H1 (cell line): ENCODE measurements at regions not wholly inside any gene's neighbourhood (a gene's known extent, or its start where the extent isn't known, plus 50 kb on each side); places are given as distances from the start of the nearest gene placed in this dataset.

Experiments
- CTCF ChIA-PET: fragments of 300-600 bp; sonication (Branson Sonifier 250); formaldehyde crosslinking; loops from one replicate; lab custom pipeline; 2021; ENCODE audit not compliant: partially characterized antibody; lab: Charles Lee
- POLR2A ChIA-PET: fragments of 300-600 bp; sonication (Branson Sonifier 250); formaldehyde crosslinking; loops from one replicate; lab custom pipeline; 2021; ENCODE audit warnings: inconsistent platforms; ENCODE audit not compliant: partially characterized antibody; lab: Charles Lee
- DNase-seq, 2 experiments: peaks; one replicate each; pipeline versions ENCODE4 v3.0.0 to v3.0.0-alpha.2; 2010 to 2022; ENCODE audit warnings: low spot score in 2 of 2, low read depth in 1 of 2, mixed read lengths in 1 of 2
- FAIRE-seq: peaks from 2 replicates; lab custom pipeline; 2011; peaks lifted over from hg19 to GRCh38; lab: Jason Lieb, UNC
- H2AFZ ChIP-seq: 2 replicates; pipeline ENCODE4 v1.8.1; 2012; ENCODE audit warnings: low read length, inconsistent platforms
- H2AK5ac ChIP-seq: 2 replicates; pipeline ENCODE4 v1.6.1; 2013; ENCODE audit warnings: low read depth, low read length
- H2BK120ac ChIP-seq: replicated peaks from 2 replicates; pipeline ENCODE3; 2013; ENCODE audit warnings: low read depth, low read length, inconsistent platforms
- H2BK12ac ChIP-seq: 2 replicates; pipeline ENCODE4 v1.6.1; 2013; ENCODE audit warnings: low read depth, low read length
- H2BK15ac ChIP-seq: 2 replicates; pipeline ENCODE4 v1.6.1; 2013; ENCODE audit warnings: low read length
- H2BK20ac ChIP-seq: 2 replicates; pipeline ENCODE4 v1.6.1; 2013; ENCODE audit warnings: low read length
- H2BK5ac ChIP-seq: 2 replicates; pipeline ENCODE4 v1.6.1; 2013; ENCODE audit warnings: low read depth, low read length
- H3K14ac ChIP-seq: 2 replicates; pipeline ENCODE4 v1.6.1; 2013; ENCODE audit warnings: inconsistent platforms; ENCODE audit not compliant: insufficient read length
- H3K18ac ChIP-seq: 2 replicates; pipeline ENCODE4 v1.6.1; 2013; ENCODE audit warnings: low read length; ENCODE audit errors: extremely low read depth
- H3K23ac ChIP-seq: 2 replicates; pipeline ENCODE4 v1.6.1; 2013; ENCODE audit warnings: inconsistent platforms; ENCODE audit not compliant: insufficient read length
- H3K23me2 ChIP-seq: 2 replicates; pipeline ENCODE4 v1.6.1; 2013; ENCODE audit warnings: low read depth, low read length
- H3K27ac ChIP-seq: 2 replicates; pipeline ENCODE4 v1.6.1; 2011; ENCODE audit warnings: low read depth, low read length, inconsistent platforms
- H3K27me3 ChIP-seq, 4 experiments: replicated peaks in 1 of 4; 1 replicate in 1 of 4; 2 replicates in 3 of 4; pipeline versions ENCODE4 v1.6.1 to v1.8.1; 2011 to 2013; ENCODE audit warnings: low read length in 3 of 4, mild to moderate bottlenecking in 3 of 4, inconsistent platforms in 2 of 4, mixed read lengths in 2 of 4, moderate library complexity in 1 of 4; ENCODE audit not compliant: control insufficient read depth in 3 of 4, insufficient read depth in 3 of 4; ENCODE audit errors: extremely low read depth in 1 of 4
- H3K36me3 ChIP-seq, 4 experiments: 2 replicates each; pipeline versions ENCODE4 v1.6.1 to v1.8.1; 2011 to 2013; ENCODE audit warnings: mild to moderate bottlenecking in 4 of 4, low read length in 3 of 4, moderate library complexity in 2 of 4, control low read depth in 1 of 4, inconsistent platforms in 1 of 4; ENCODE audit not compliant: insufficient read depth in 4 of 4, control insufficient read depth in 2 of 4
- H3K4ac ChIP-seq: replicated peaks from 2 replicates; pipeline ENCODE3; 2013; ENCODE audit warnings: low read length, low read depth, mixed read lengths, inconsistent platforms; ENCODE audit not compliant: insufficient read length
- H3K4me1 ChIP-seq, 4 experiments: replicated peaks in 1 of 4; 1 replicate in 1 of 4; 2 replicates in 3 of 4; pipeline versions ENCODE4 v1.6.1 to v1.8.1; 2011 to 2013; ENCODE audit warnings: low read length in 3 of 4, inconsistent platforms in 2 of 4, mixed read lengths in 1 of 4; ENCODE audit not compliant: insufficient read depth in 4 of 4, control insufficient read depth in 3 of 4
- H3K4me2 ChIP-seq, 2 experiments: 2 replicates each; pipeline versions ENCODE4 v1.6.1 to v1.8.1; 2011 to 2013; ENCODE audit warnings: low read depth in 2 of 2, low read length in 2 of 2, control low read depth in 1 of 2, inconsistent platforms in 1 of 2, mild to moderate bottlenecking in 1 of 2; ENCODE audit not compliant: insufficient read depth in 1 of 2
- H3K4me3 ChIP-seq, 4 experiments: fragments of 200-600, 300-600 bp in 1 of 4; sonication (generic), shearing (Covaris generic), sonication (Bioruptor Twin) in 1 of 4; 2 replicates each; pipeline versions ENCODE4 v1.5.1 to v1.8.1; 2011 to 2016; ENCODE audit warnings: low read length in 4 of 4, low read depth in 3 of 4, control low read depth in 2 of 4, inconsistent platforms in 2 of 4, mild to moderate bottlenecking in 2 of 4, mixed read lengths in 1 of 4, moderate library complexity in 1 of 4; ENCODE audit not compliant: insufficient read depth in 2 of 4; ENCODE audit errors: extremely low read depth in 1 of 4
- H3K56ac ChIP-seq: replicated peaks from 2 replicates; pipeline ENCODE3; 2013; ENCODE audit warnings: low read depth, mild to moderate bottlenecking, mixed read lengths, low read length, inconsistent platforms; ENCODE audit not compliant: insufficient read length
- H3K79me1 ChIP-seq: 2 replicates; pipeline ENCODE4 v1.6.1; 2013; ENCODE audit warnings: low read depth, low read length, control low read depth
- H3K79me2 ChIP-seq, 2 experiments: 2 replicates each; pipeline versions ENCODE4 v1.6.1 to v1.8.1; 2012 to 2013; ENCODE audit warnings: low read length in 2 of 2, mild to moderate bottlenecking in 2 of 2, inconsistent platforms in 1 of 2; ENCODE audit not compliant: insufficient read depth in 2 of 2, control insufficient read depth in 1 of 2
- H3K9ac ChIP-seq, 4 experiments: replicated peaks in 1 of 4; 1 replicate in 1 of 4; 2 replicates in 3 of 4; pipeline versions ENCODE4 v1.6.1 to v1.8.1; 2011 to 2013; ENCODE audit warnings: low read depth in 3 of 4, low read length in 3 of 4, control low read depth in 2 of 4, mild to moderate bottlenecking in 2 of 4, moderate library complexity in 2 of 4, inconsistent platforms in 1 of 4; ENCODE audit errors: extremely low read depth in 1 of 4
- H3K9me3 ChIP-seq, 2 experiments: 2 replicates each; pipeline versions ENCODE4 v1.6.1 to v1.8.1; 2012 to 2013; ENCODE audit warnings: mild to moderate bottlenecking in 2 of 2, moderate library complexity in 2 of 2, control low read depth in 1 of 2, inconsistent platforms in 1 of 2, low read depth in 1 of 2, low read length in 1 of 2, mixed read lengths in 1 of 2; ENCODE audit not compliant: insufficient read depth in 2 of 2
- H4K20me1 ChIP-seq, 2 experiments: replicated peaks in 1 of 2; 2 replicates each; pipeline versions ENCODE3 to v1.8.1; 2011 to 2013; ENCODE audit warnings: inconsistent platforms in 2 of 2, low read length in 2 of 2, mild to moderate bottlenecking in 1 of 2; ENCODE audit not compliant: insufficient read depth in 2 of 2, control insufficient read depth in 1 of 2
- H4K5ac ChIP-seq: 2 replicates; pipeline ENCODE4 v1.6.1; 2013; ENCODE audit warnings: low read length, low read depth, mixed read lengths, inconsistent platforms; ENCODE audit not compliant: insufficient read length
- H4K8ac ChIP-seq: 2 replicates; pipeline ENCODE4 v1.8.0; 2013; ENCODE audit warnings: mild to moderate bottlenecking, moderate library complexity, low read length, inconsistent platforms; ENCODE audit not compliant: insufficient read depth; ENCODE audit errors: extremely low read depth
- H4K91ac ChIP-seq: replicated peaks from 2 replicates; pipeline ENCODE3; 2013; ENCODE audit warnings: low read length, mixed read lengths, inconsistent platforms; ENCODE audit not compliant: insufficient read length
- CEBPB ChIP-seq: IDR thresholded peaks from 2 replicates; pipeline ENCODE4 v1.6.1; 2012; ENCODE audit warnings: low read depth, low read length
- EZH2 ChIP-seq: fragments of 200-600 bp; sonication (generic); IDR thresholded peaks from 2 replicates; pipeline ENCODE4 v1.7.1; 2012; ENCODE audit warnings: low read depth, mild to moderate bottlenecking, moderate library complexity, low read length, inconsistent platforms; ENCODE audit not compliant: severe bottlenecking
- HDAC6 ChIP-seq: IDR thresholded peaks from one replicate; pipeline ENCODE4 v1.7.1; 2012; ENCODE audit warnings: low read depth, mild to moderate bottlenecking, inconsistent platforms, low read length, moderate library complexity
- JUN ChIP-seq: IDR thresholded peaks from 2 replicates; pipeline ENCODE4 v1.6.1; 2011; ENCODE audit warnings: low read depth, mild to moderate bottlenecking, improper control_type of control experiment, low read length
- POU5F1 ChIP-seq: IDR thresholded peaks from 2 replicates; pipeline ENCODE4 v1.6.1; 2011; ENCODE audit warnings: low read depth, mild to moderate bottlenecking, low read length, moderate library complexity
- TAF7 ChIP-seq: optimal IDR thresholded peaks from 2 replicates; pipeline ENCODE3; 2011; ENCODE audit warnings: low read depth, mild to moderate bottlenecking, inconsistent platforms, low read length, moderate library complexity, borderline replicate concordance
- TCF12 ChIP-seq: IDR thresholded peaks from 2 replicates; pipeline ENCODE4 v1.6.1; 2011; ENCODE audit warnings: low read depth, mild to moderate bottlenecking, low read length
- TEAD4 ChIP-seq: IDR thresholded peaks from 2 replicates; pipeline ENCODE4 v1.6.1; 2012; ENCODE audit warnings: low read depth, low read length, inconsistent platforms, mixed read lengths
- YY1 ChIP-seq: IDR thresholded peaks from 2 replicates; pipeline ENCODE4 v1.6.1; 2011; ENCODE audit warnings: low read depth, mild to moderate bottlenecking, low read length
- ZNF274 ChIP-seq: IDR thresholded peaks from 2 replicates; pipeline ENCODE4 v1.7.0; 2012; ENCODE audit warnings: low read length, borderline replicate concordance; ENCODE audit errors: extremely low read depth
- WGBS, 2 experiments: shearing (Covaris generic) in 1 of 2; methylation state at CpG; one replicate each; pipeline versions ENCODE4 v1.1.6 to v1.1.7; 2013 to 2015; ENCODE audit warnings: low lambda C conversion rate in 2 of 2, mixed read lengths in 2 of 2, inconsistent platforms in 1 of 2, low coverage in 1 of 2, missing lambda C conversion rate in 1 of 2; ENCODE audit not compliant: insufficient replicate concordance in 2 of 2, insufficient coverage in 1 of 2, insufficient read length in 1 of 2; ENCODE audit errors: extremely low coverage in 1 of 2, missing lambda C conversion rate in 1 of 2; 5-methylcytosine and 5-hydroxymethylcytosine counted together
- TF ChIP-seq, protein P1 (sequence below): IDR thresholded peaks from 2 replicates; pipeline ENCODE4 v1.6.1; 2012; ENCODE audit warnings: low read length, inconsistent platforms
- TF ChIP-seq, protein P2 (sequence below): IDR thresholded peaks from 2 replicates; pipeline ENCODE4 v1.6.1; 2012; ENCODE audit warnings: inconsistent platforms
- TF ChIP-seq, protein P3 (sequence below): IDR thresholded peaks from 2 replicates; pipeline ENCODE4 v1.6.1; 2012; ENCODE audit warnings: inconsistent platforms

DNA sequence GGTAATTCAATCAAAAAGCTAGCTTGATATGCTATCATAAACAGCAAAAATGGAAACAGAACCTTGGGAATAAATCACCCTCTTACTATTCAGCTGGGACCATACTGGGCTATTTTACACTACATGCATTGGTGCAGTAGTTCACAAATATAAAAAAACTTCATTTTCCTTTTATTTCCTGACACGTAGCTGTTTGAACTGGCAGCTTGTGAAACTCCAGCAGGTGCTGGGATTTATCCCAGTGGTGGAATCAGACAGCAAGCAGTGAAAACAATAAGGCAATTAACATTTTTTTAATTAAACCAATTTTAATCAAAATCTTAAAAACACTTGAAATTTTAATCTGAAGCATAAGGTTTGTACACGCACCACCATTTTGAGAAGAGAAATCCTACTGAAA, 240.4 kb upstream of the IRX5 start:
- no peak overlapping the region for H3K23ac ChIP-seq
- no peak overlapping the region for H4K91ac ChIP-seq
- H3K4me1 ChIP-seq = peaks cover 0 to 6% (median 4%) of the 10 kb centered on the region in 4 experiments; a peak in 3 of 7 replicates
- no peak overlapping the region for H2BK12ac ChIP-seq
- H2BK20ac ChIP-seq = no peak overlapping the region
- FAIRE-seq = no peak
- no peak overlapping the region for H3K14ac ChIP-seq
- H2AFZ ChIP-seq = no peak overlapping the region
- POLR2A ChIA-PET = no interaction called here
- H4K20me1 ChIP-seq = no peaks in the 10 kb centered on the region
- no peaks in the 10 kb centered on the region for H3K79me1 ChIP-seq
- H4K8ac ChIP-seq = no peak overlapping the region
- no peak overlapping the region for H2AK5ac ChIP-seq
- H3K23me2 ChIP-seq = peaks cover 3% of the 10 kb centered on the region; the same call in 1 of the 2 replicates
- H3K56ac ChIP-seq = no peak overlapping the region
- no peak overlapping the region for H4K5ac ChIP-seq
- no peak overlapping the region for H3K9ac ChIP-seq
- H3K27me3 ChIP-seq = no peaks in the 10 kb centered on the region
- no peak for DNase-seq
- H3K79me2 ChIP-seq = no peaks in the 10 kb centered on the region
- H3K27ac ChIP-seq = no peak overlapping the region
- H2BK5ac ChIP-seq = no peak overlapping the region
- H3K9me3 ChIP-seq = peaks cover 0 to 2% of the 10 kb centered on the region in 2 experiments; a peak in 1 of 4 replicates
- 86% methylated on average over 2 of the region's 2 CpGs; no CpG with 5 or more reads in 1 of the 2 experiments for WGBS, 2 experiments
- CTCF ChIA-PET = interaction anchor here (0.6 to 1.2 kb wide), 2 partner anchors 12 to 151 kb away, joined by 3 read pairs; no protein-coding TSS in a partner anchor
- no peaks in the 10 kb centered on the region for H3K36me3 ChIP-seq
- no peak overlapping the region for H3K4ac ChIP-seq
- H3K4me3 ChIP-seq = no peak overlapping the region
- H3K4me2 ChIP-seq = no peak overlapping the region
- H2BK15ac ChIP-seq = no peak overlapping the region
- no peak overlapping the region for H3K18ac ChIP-seq
- no peak overlapping the region for H2BK120ac ChIP-seq
- no peak for TF ChIP-seq HDAC6
- TF ChIP-seq TCF12 = no peak
- no peak for TF ChIP-seq TEAD4
- TF ChIP-seq EZH2 = no peak
- no peak for TF ChIP-seq YY1
- no peak for TF ChIP-seq ZNF274
- TF ChIP-seq, protein P1, sequence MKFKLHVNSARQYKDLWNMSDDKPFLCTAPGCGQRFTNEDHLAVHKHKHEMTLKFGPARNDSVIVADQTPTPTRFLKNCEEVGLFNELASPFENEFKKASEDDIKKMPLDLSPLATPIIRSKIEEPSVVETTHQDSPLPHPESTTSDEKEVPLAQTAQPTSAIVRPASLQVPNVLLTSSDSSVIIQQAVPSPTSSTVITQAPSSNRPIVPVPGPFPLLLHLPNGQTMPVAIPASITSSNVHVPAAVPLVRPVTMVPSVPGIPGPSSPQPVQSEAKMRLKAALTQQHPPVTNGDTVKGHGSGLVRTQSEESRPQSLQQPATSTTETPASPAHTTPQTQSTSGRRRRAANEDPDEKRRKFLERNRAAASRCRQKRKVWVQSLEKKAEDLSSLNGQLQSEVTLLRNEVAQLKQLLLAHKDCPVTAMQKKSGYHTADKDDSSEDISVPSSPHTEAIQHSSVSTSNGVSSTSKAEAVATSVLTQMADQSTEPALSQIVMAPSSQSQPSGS = no peak
- TF ChIP-seq JUN = no peak
- TF ChIP-seq POU5F1 = no peak
- TF ChIP-seq TAF7 = no peak
- TF ChIP-seq, protein P2, sequence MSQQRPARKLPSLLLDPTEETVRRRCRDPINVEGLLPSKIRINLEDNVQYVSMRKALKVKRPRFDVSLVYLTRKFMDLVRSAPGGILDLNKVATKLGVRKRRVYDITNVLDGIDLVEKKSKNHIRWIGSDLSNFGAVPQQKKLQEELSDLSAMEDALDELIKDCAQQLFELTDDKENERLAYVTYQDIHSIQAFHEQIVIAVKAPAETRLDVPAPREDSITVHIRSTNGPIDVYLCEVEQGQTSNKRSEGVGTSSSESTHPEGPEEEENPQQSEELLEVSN = no peak
- no peak for TF ChIP-seq CEBPB
- TF ChIP-seq, protein P3, sequence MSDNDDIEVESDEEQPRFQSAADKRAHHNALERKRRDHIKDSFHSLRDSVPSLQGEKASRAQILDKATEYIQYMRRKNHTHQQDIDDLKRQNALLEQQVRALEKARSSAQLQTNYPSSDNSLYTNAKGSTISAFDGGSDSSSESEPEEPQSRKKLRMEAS = no peak
